ENCODE measurements at regions not wholly inside any gene's neighbourhood (a gene's known extent, or its start where the extent isn't known, plus 50 kb on each side); places are given as distances from the start of the nearest gene placed in this dataset.

GRCh38 chr20:11607047-11607446 lies 310.6 kb upstream of the BTBD3 start:
- no peak overlapping the region for H3K4me3 Mint-ChIP-seq
- H3K4me1 Mint-ChIP-seq (ENCODE audit: low read depth) = no peaks in the 10 kb centered on the region
- no peaks in the 10 kb centered on the region for H3K36me3 Mint-ChIP-seq (ENCODE audit: low read depth)
- no peak for DNase-seq
- H3K27me3 Mint-ChIP-seq = no peaks in the 10 kb centered on the region
- peaks cover 5% of the 10 kb centered on the region for H3K9me3 Mint-ChIP-seq
- no peak overlapping the region for H3K27ac Mint-ChIP-seq

DNA sequence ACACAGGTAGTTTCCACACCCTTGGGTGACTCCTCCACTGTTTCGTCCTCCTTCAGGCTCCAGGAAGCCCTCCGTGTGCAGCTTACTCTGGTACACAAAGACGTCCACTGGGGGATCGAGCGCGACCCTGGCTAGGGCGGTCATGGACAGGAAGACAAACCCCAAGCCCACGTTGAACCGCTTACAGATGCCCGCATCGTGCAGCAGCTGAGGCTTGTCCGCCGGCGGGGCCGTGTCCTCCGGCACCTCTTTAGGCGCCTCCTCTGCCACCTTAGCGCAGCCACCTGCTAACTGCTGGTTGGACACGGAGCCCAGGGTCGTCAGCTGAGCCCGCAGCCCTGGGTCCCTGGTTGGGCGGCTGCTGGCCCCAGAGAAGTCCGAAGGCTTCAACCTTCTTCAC lies 309.0 kb upstream of the BTBD3 start:
- H3K4me1 Mint-ChIP-seq (ENCODE audit: low read depth) = no peaks in the 10 kb centered on the region
- peaks cover 5% of the 10 kb centered on the region for H3K9me3 Mint-ChIP-seq
- DNase-seq = no peak
- no peaks in the 10 kb centered on the region for H3K36me3 Mint-ChIP-seq (ENCODE audit: low read depth)
- H3K4me3 Mint-ChIP-seq = no peak overlapping the region
- no peaks in the 10 kb centered on the region for H3K27me3 Mint-ChIP-seq
- H3K27ac Mint-ChIP-seq = no peak overlapping the region

DNA sequence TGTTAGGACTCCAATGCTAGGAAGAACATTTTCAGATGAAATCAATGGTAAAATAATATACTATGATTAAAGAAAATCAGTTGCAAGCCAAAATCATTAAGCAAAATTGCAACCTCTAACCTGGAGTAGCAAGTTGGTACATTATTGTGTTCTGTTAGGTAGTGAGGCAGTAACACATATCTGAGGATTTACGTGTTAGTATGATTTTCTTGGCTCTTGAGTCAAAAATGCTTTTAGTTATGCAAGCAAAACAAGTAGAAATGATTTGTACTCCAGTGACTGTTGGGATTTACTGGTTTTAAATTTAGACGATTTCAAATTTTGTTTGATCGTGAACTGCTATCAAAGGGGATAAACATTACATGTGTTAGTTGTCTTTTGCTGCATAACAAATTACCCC lies 293.0 kb upstream of the BTBD3 start:
- no peak overlapping the region for H3K4me3 Mint-ChIP-seq
- H3K36me3 Mint-ChIP-seq (ENCODE audit: low read depth) = no peaks in the 10 kb centered on the region
- DNase-seq = no peak
- H3K27ac Mint-ChIP-seq = no peak overlapping the region
- H3K27me3 Mint-ChIP-seq = no peaks in the 10 kb centered on the region
- H3K4me1 Mint-ChIP-seq (ENCODE audit: low read depth) = no peaks in the 10 kb centered on the region
- peaks cover 3% of the 10 kb centered on the region for H3K9me3 Mint-ChIP-seq

- H3K36me3 Mint-ChIP-seq (ENCODE audit: low read depth) = no peaks in the 10 kb centered on the region
- no peaks in the 10 kb centered on the region for H3K9me3 Mint-ChIP-seq
- no peak for DNase-seq
- H3K27me3 Mint-ChIP-seq = no peaks in the 10 kb centered on the region
- H3K4me3 Mint-ChIP-seq = no peak overlapping the region
- H3K4me1 Mint-ChIP-seq (ENCODE audit: low read depth) = no peaks in the 10 kb centered on the region
- H3K27ac Mint-ChIP-seq = no peak overlapping the region
Observed at GRCh38 chr20:11626551-11626950, 291.1 kb upstream of the BTBD3 start.

DNA sequence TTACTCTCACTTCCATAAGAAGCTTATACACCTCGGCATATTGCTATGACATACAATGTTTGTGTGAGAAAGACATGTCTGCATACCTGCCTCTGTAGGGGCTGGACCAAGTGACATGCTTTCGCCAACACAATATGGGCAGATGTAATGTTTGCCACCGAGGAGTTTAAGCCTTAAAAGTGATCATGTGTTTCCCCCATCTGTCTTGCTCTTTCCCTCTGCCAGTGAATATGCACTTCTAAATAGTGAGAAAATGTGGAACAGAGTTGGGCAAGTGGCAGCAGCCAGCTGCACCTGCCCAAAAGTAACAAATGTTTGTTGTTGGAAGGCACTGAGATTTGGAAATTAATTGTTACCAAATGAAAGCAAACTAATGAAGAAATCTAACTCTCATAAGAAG lies 274.8 kb upstream of the BTBD3 start:
- DNase-seq = no peak
- no peaks in the 10 kb centered on the region for H3K36me3 Mint-ChIP-seq (ENCODE audit: low read depth)
- H3K4me1 Mint-ChIP-seq (ENCODE audit: low read depth) = no peaks in the 10 kb centered on the region
- peaks cover 2% of the 10 kb centered on the region for H3K9me3 Mint-ChIP-seq
- H3K4me3 Mint-ChIP-seq = no peak overlapping the region
- H3K27me3 Mint-ChIP-seq = no peaks in the 10 kb centered on the region
- no peak overlapping the region for H3K27ac Mint-ChIP-seq

- Mint-ChIP-seq H3K4me1 (ENCODE audit: low read depth) (no peaks in the 10 kb centered on the region), H3K27me3 (no peaks in the 10 kb centered on the region), H3K36me3 (ENCODE audit: low read depth) (no peaks in the 10 kb centered on the region)
Observed at GRCh38 chr20:11646359-11646758, 271.3 kb upstream of the BTBD3 start.

DNA sequence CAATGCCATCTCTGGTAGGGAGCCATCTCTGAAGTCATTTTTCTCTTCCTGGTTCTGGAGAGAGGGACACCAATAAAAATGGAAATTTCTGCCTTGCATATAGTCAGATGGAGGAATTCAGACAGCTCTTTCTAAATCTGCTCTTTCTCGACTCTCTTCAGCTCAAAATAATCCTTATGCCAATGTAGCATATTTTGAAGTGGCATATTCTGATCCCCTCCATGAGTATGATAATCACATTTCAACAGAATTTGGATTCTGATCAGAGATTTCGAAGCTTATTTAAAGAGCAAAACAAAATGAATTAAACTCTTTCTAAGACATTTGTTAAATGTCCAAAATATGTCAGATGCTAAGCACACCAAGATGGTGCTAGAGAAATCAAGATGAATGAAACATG lies 267.1 kb upstream of the BTBD3 start:
- no peaks in the 10 kb centered on the region for H3K27me3 Mint-ChIP-seq
- no peak for DNase-seq
- no peak overlapping the region for H3K4me3 Mint-ChIP-seq
- no peaks in the 10 kb centered on the region for H3K4me1 Mint-ChIP-seq (ENCODE audit: low read depth)
- H3K36me3 Mint-ChIP-seq (ENCODE audit: low read depth) = no peaks in the 10 kb centered on the region
- no peaks in the 10 kb centered on the region for H3K9me3 Mint-ChIP-seq
- H3K27ac Mint-ChIP-seq = no peak overlapping the region

More at GRCh38 chr20:11646359-11646758, 271.3 kb upstream of the BTBD3 start:
- Mint-ChIP-seq H3K9me3 (peaks cover 2% of the 10 kb centered on the region), H3K27ac (no peak overlapping the region), H3K4me3 (no peak overlapping the region)
- no peak for DNase-seq

- Mint-ChIP-seq H3K36me3 (ENCODE audit: low read depth) (no peaks in the 10 kb centered on the region), H3K4me3 (no peak overlapping the region), H3K9me3 (no peaks in the 10 kb centered on the region), H3K27me3 (no peaks in the 10 kb centered on the region), H3K27ac (no peak overlapping the region), H3K4me1 (ENCODE audit: low read depth) (no peaks in the 10 kb centered on the region)
- DNase-seq = no peak
Observed at GRCh38 chr20:11651138-11651537, 266.6 kb upstream of the BTBD3 start.

GRCh38 chr20:11651647-11652046 lies 266.0 kb upstream of the BTBD3 start:
- Mint-ChIP-seq H3K27ac (no peak overlapping the region), H3K4me3 (no peak overlapping the region), H3K27me3 (no peaks in the 10 kb centered on the region), H3K9me3 (no peaks in the 10 kb centered on the region), H3K4me1 (ENCODE audit: low read depth) (no peaks in the 10 kb centered on the region), H3K36me3 (ENCODE audit: low read depth) (no peaks in the 10 kb centered on the region)
- DNase-seq = no peak

DNA sequence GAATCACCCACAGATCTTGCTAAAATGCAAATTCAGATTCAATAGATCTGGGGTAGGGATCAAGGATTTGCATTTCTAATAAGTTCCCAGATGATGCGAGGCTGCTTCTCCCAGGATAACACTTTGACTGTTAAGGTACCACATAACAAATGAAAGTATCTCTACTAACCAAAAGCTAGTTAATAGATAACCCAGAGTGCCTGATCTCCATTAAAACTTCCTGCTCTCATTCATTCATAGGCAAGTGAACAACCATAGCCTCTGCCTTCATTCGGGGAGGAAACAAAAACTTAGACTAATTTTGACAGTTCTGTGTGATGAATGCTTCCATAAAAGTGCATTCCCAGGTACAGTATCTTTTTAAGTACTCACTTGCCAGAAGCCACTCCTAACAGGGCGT lies 265.6 kb upstream of the BTBD3 start:
- Mint-ChIP-seq H3K36me3 (ENCODE audit: low read depth) (no peaks in the 10 kb centered on the region), H3K4me1 (ENCODE audit: low read depth) (no peaks in the 10 kb centered on the region), H3K27me3 (no peaks in the 10 kb centered on the region), H3K9me3 (no peaks in the 10 kb centered on the region), H3K4me3 (no peak overlapping the region), H3K27ac (no peak overlapping the region)
- no peak for DNase-seq

GRCh38 chr20:11654766-11655165 lies 262.9 kb upstream of the BTBD3 start:
- no peaks in the 10 kb centered on the region for H3K36me3 Mint-ChIP-seq (ENCODE audit: low read depth)
- no peaks in the 10 kb centered on the region for H3K27me3 Mint-ChIP-seq
- no peak overlapping the region for H3K27ac Mint-ChIP-seq

DNA sequence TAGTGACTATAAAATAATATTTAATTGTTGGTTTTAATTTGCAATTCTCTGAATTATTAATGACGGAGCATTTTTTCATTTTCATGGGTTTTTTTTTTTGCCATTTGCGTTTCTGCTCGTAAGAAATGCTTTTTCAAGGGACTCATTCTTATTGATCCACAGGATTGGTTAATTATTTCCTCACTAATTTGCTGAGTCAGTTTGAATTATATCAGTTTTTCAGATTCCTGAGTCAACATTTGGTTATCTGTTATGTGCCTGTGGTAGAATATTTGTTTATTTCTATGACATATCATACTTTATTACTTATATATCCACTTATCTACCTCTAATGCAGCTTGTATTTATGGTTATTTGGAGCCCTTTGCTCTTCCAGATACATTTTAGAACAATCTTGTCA lies 257.0 kb upstream of the BTBD3 start:
- H3K4me3 Mint-ChIP-seq = no peak overlapping the region
- H3K27ac Mint-ChIP-seq = no peak overlapping the region
- H3K4me1 Mint-ChIP-seq (ENCODE audit: low read depth) = no peaks in the 10 kb centered on the region
- DNase-seq = no peak
- H3K27me3 Mint-ChIP-seq = no peaks in the 10 kb centered on the region
- H3K36me3 Mint-ChIP-seq (ENCODE audit: low read depth) = no peaks in the 10 kb centered on the region
- no peaks in the 10 kb centered on the region for H3K9me3 Mint-ChIP-seq

More at GRCh38 chr20:11654766-11655165, 262.9 kb upstream of the BTBD3 start:
- no peak for DNase-seq
- H3K4me1 Mint-ChIP-seq (ENCODE audit: low read depth) = no peaks in the 10 kb centered on the region
- no peak overlapping the region for H3K4me3 Mint-ChIP-seq
- no peaks in the 10 kb centered on the region for H3K9me3 Mint-ChIP-seq

DNA sequence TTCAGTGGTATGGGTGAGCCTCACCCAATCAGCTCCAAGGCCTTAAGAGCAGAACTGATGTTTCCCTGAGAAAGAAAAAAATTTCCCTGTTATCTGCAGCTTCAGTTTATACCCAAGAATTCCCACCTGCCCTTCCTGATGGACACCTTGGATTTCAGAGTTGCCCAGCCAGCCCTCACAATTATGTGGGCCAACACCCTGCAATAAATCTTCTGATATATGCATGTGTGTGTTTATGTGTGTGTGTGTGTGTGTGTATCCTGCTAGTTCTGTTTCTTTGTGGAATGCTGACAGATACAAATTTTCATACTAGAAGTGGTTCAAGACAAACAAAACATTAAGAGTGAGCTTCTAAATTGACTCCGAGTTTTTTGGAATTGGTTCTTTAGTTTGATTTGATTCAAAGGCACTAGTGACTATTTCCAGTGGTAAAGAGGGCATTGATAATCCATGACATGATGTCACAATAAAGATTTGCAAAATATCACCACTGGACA lies 246.6 kb upstream of the BTBD3 start:
- no peak overlapping the region for H3K27ac Mint-ChIP-seq
- H3K4me3 Mint-ChIP-seq = no peak overlapping the region
- H3K36me3 Mint-ChIP-seq (ENCODE audit: low read depth) = no peaks in the 10 kb centered on the region
- DNase-seq = no peak
- no peaks in the 10 kb centered on the region for H3K4me1 Mint-ChIP-seq (ENCODE audit: low read depth)
- H3K27me3 Mint-ChIP-seq = no peaks in the 10 kb centered on the region
- no peaks in the 10 kb centered on the region for H3K9me3 Mint-ChIP-seq

GRCh38 chr20:11672959-11673358 lies 244.7 kb upstream of the BTBD3 start:
- no peaks in the 10 kb centered on the region for H3K9me3 Mint-ChIP-seq
- no peak for DNase-seq
- no peak overlapping the region for H3K4me3 Mint-ChIP-seq
- H3K27me3 Mint-ChIP-seq = no peaks in the 10 kb centered on the region
- no peaks in the 10 kb centered on the region for H3K36me3 Mint-ChIP-seq (ENCODE audit: low read depth)
- no peak overlapping the region for H3K27ac Mint-ChIP-seq
- no peaks in the 10 kb centered on the region for H3K4me1 Mint-ChIP-seq (ENCODE audit: low read depth)

DNA sequence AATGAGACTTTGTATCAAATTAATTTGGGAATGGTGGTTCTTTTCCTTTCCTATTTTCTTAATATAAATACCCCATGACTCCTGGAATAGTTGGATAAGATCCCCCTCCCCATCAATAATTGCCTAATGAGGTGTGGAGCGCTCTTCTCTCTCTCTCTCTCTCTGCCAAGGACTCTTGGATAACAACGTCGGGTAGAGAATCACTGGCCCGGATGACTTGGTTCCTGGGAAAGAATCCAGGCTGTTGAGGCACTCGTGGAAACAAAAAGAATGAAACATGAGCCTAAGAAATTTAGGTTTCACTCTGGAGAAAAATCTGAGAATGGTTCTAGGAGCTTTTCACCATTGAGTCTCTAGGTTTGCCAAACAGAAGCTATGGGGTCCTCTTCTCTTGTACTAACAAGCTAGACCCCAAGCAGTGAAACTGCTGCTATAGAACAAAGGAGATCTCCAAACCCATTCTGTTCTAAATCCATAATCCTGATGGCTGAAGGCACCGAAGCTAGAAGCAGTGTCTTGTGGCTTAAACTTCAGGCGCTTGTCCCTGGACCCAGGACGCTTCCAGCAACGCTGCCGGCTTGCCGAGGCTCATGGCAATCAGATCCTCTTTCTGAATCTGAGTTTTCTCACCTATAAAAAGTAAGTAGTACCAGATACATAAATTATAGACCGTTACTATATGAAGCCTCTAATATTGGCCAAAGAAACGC lies 241.6 kb upstream of the BTBD3 start:
- Mint-ChIP-seq H3K27ac (no peak overlapping the region), H3K4me1 (ENCODE audit: low read depth) (no peaks in the 10 kb centered on the region), H3K27me3 (no peaks in the 10 kb centered on the region), H3K36me3 (ENCODE audit: low read depth) (no peaks in the 10 kb centered on the region), H3K4me3 (no peak overlapping the region), H3K9me3 (no peaks in the 10 kb centered on the region)
- DNase-seq = no peak
